HepG2 (cell line): ENCODE measurements at regions not wholly inside any gene's neighbourhood (a gene's known extent, or its start where the extent isn't known, plus 50 kb on each side); places are given as distances from the start of the nearest gene placed in this dataset.

ENCODE experiments used
- ATAC-seq: fragments of 200-7000 bp; cut with Tn5 transposase; 3 replicates; pipeline ENCODE4 v1.9.1; 2020; ENCODE audit warnings: mild to moderate bottlenecking, moderate library complexity
- BruUV-seq: library from RNA; stranded (reverse); fragments of 400-500 nt; replicated peaks from 2 replicates; lab custom pipeline; 2021; lab: Mats Ljungman, UMichigan
- CTCF ChIA-PET: fragments of 300-600 bp; formaldehyde crosslinking; extraction: SDS; loops from one replicate; lab custom pipeline; 2021; ENCODE audit warnings: low total read pairs, inconsistent platforms, low intra/inter-chr PET ratio; lab: Yijun Ruan, JAX
- POLR2A ChIA-PET: fragments of 350-600 bp; sonication (Branson Sonifier 250); formaldehyde crosslinking; loops from one replicate; lab custom pipeline; 2020; ENCODE audit warnings: antibody characterized with exemption, inconsistent platforms; lab: Yijun Ruan, JAX
- DNase-seq: peaks from one replicate; pipeline ENCODE4 v3.0.0-alpha.2; 2015; ENCODE audit warnings: low spot score
- FAIRE-seq: peaks from 3 replicates; lab custom pipeline; 2011; peaks lifted over from hg19 to GRCh38; lab: Jason Lieb, UNC
- H2AFZ ChIP-seq: one replicate; pipeline ENCODE4 v1.6.1; 2011; ENCODE audit warnings: low read length, inconsistent platforms
- H3K27ac ChIP-seq: fragments of 300-600 bp; 3 replicates; pipeline ENCODE4 v1.8.0; 2011; ENCODE audit warnings: mixed run types, mild to moderate bottlenecking, mixed read lengths, low read length, inconsistent platforms; ENCODE audit not compliant: insufficient read depth; ENCODE audit errors: extremely low read length
- H3K27me3 ChIP-seq, 2 experiments: fragments of 200-600 bp in 1 of 2; 2 replicates in 1 of 2; 3 replicates in 1 of 2; pipeline versions ENCODE4 v1.6.0 to v1.8.0; 2011; ENCODE audit warnings: low read length in 2 of 2, mild to moderate bottlenecking in 2 of 2, moderate library complexity in 2 of 2, inconsistent platforms in 1 of 2; ENCODE audit not compliant: insufficient read depth in 2 of 2, control insufficient read depth in 1 of 2
- H3K36me3 ChIP-seq, 2 experiments: fragments of 200-600 bp in 1 of 2; replicated peaks in 1 of 2; 2 replicates in 1 of 2; 3 replicates in 1 of 2; pipeline versions ENCODE4 v1.5.1 to v1.8.0; 2011; ENCODE audit warnings: low read length in 2 of 2, inconsistent platforms in 1 of 2; ENCODE audit not compliant: insufficient read depth in 2 of 2, control insufficient read depth in 1 of 2
- H3K4me1 ChIP-seq: 2 replicates; pipeline ENCODE4 v1.5.1; 2012; ENCODE audit warnings: low read length, inconsistent platforms; ENCODE audit not compliant: insufficient read depth
- H3K4me2 ChIP-seq: 2 replicates; pipeline ENCODE4 v1.6.0; 2011; ENCODE audit warnings: low read depth, low read length, inconsistent platforms
- H3K4me3 ChIP-seq, 3 experiments: fragments of 200-600 bp in 1 of 3; sonication (generic), shearing (Covaris generic) in 1 of 3; replicated peaks in 1 of 3; 2 replicates each; pipeline ENCODE4 v1.5.1; 2011 to 2016; ENCODE audit warnings: low read length in 3 of 3, inconsistent platforms in 2 of 3, low read depth in 2 of 3, mild to moderate bottlenecking in 2 of 3, control low read depth in 1 of 3, mixed read lengths in 1 of 3; ENCODE audit not compliant: insufficient read depth in 1 of 3
- H3K79me2 ChIP-seq: one replicate; pipeline ENCODE4 v1.6.1; 2011; ENCODE audit warnings: low read length, inconsistent platforms; ENCODE audit not compliant: insufficient read depth
- H3K9ac ChIP-seq: 2 replicates; pipeline ENCODE4 v1.6.0; 2011; ENCODE audit warnings: mild to moderate bottlenecking, low read depth, low read length, inconsistent platforms; ENCODE audit not compliant: insufficient read depth
- H3K9me3 ChIP-seq: 2 replicates; pipeline ENCODE4 v1.5.1; 2012; ENCODE audit warnings: mild to moderate bottlenecking, low read length
- H4K20me1 ChIP-seq: 2 replicates; pipeline ENCODE4 v1.6.0; 2011; ENCODE audit warnings: inconsistent platforms, mild to moderate bottlenecking, low read length, moderate library complexity; ENCODE audit not compliant: insufficient read depth
- HNRNPH1 ChIP-seq: fragments of 200-400 bp; formaldehyde crosslinking; optimal IDR thresholded peaks from 2 replicates; pipeline ENCODE3; 2017; ENCODE audit warnings: mild to moderate bottlenecking, low read depth, low read length
- JUND ChIP-seq: sonication (generic); formaldehyde crosslinking; IDR thresholded peaks from 2 replicates; pipeline ENCODE4 v1.8.0; 2022; ENCODE audit warnings: mild to moderate bottlenecking, missing genetic modification reagents
- MTA3 ChIP-seq: sonication (generic); formaldehyde crosslinking; IDR thresholded peaks from 2 replicates; pipeline ENCODE4 v1.4.0; 2020; ENCODE audit warnings: missing genetic modification reagents
- TMF1 ChIP-seq: sonication (generic); formaldehyde crosslinking; IDR thresholded peaks from 2 replicates; pipeline ENCODE4 v1.8.1; 2022; ENCODE audit warnings: low read depth, missing genetic modification reagents
- ZBTB7B ChIP-seq: sonication (generic); formaldehyde crosslinking; IDR thresholded peaks from 2 replicates; pipeline ENCODE4 v1.4.0; 2020; ENCODE audit warnings: missing genetic modification reagents
- ZFX ChIP-seq: sonication (generic); formaldehyde crosslinking; IDR thresholded peaks from 2 replicates; pipeline ENCODE4 v1.4.0; 2020; ENCODE audit warnings: mild to moderate bottlenecking, low read depth, missing genetic modification reagents, moderate library complexity
- ZNF296 ChIP-seq: sonication (generic); formaldehyde crosslinking; conservative IDR thresholded peaks from 2 replicates; pipeline ENCODE4 v1.5.0; 2020; ENCODE audit warnings: mild to moderate bottlenecking, missing genetic modification reagents
- ZNF580 ChIP-seq: IDR thresholded peaks from 2 replicates; pipeline ENCODE4 v1.6.1; 2016; ENCODE audit warnings: low read depth, borderline replicate concordance
- ZNF672 ChIP-seq: sonication (generic); formaldehyde crosslinking; IDR thresholded peaks from 2 replicates; pipeline ENCODE4 v1.8.1; 2022; ENCODE audit warnings: missing genetic modification reagents
- ZNF839 ChIP-seq: sonication (generic); formaldehyde crosslinking; IDR thresholded peaks from 2 replicates; pipeline ENCODE4 v1.4.0; 2020; ENCODE audit warnings: missing genetic modification reagents, mild to moderate bottlenecking, borderline replicate concordance
- ZNF850 ChIP-seq: sonication (generic); formaldehyde crosslinking; conservative IDR thresholded peaks from 2 replicates; pipeline ENCODE4 v1.9.0; 2021; ENCODE audit warnings: mild to moderate bottlenecking, missing genetic modification reagents
- ZXDC ChIP-seq: sonication (generic); formaldehyde crosslinking; IDR thresholded peaks from 2 replicates; pipeline ENCODE4 v1.5.0; 2020; ENCODE audit warnings: mild to moderate bottlenecking, missing genetic modification reagents
- WGBS: methylation state at CpG from one replicate; pipeline ENCODE4 v1.1.6; 2017; ENCODE audit warnings: low lambda C conversion rate; 5-methylcytosine and 5-hydroxymethylcytosine counted together
- in situ Hi-C: cut with HindIII; loops from 2 replicates; pipeline ENCODE4 v1.10.0; 2017; ENCODE audit warnings: low pct_unique_long_range_greater_than_20kb; ENCODE audit not compliant: extremely low pct_ligation_motif_present
- intact Hi-C: fragments of 100-400 bp; cut with micrococcal nuclease; formaldehyde crosslinking; loops from one replicate; pipeline ENCODE4 v1.10.0; 2022; ENCODE audit not compliant: unreplicated experiment
- TF ChIP-seq, protein P1 (sequence below): sonication (generic); formaldehyde crosslinking; IDR thresholded peaks from 2 replicates; pipeline ENCODE4 v1.4.0; 2020; ENCODE audit warnings: mild to moderate bottlenecking, missing genetic modification reagents
- TF ChIP-seq, protein P2 (sequence below): sonication (generic); formaldehyde crosslinking; IDR thresholded peaks from 2 replicates; pipeline ENCODE4 v1.4.0; 2020; ENCODE audit warnings: missing genetic modification reagents

DNA sequence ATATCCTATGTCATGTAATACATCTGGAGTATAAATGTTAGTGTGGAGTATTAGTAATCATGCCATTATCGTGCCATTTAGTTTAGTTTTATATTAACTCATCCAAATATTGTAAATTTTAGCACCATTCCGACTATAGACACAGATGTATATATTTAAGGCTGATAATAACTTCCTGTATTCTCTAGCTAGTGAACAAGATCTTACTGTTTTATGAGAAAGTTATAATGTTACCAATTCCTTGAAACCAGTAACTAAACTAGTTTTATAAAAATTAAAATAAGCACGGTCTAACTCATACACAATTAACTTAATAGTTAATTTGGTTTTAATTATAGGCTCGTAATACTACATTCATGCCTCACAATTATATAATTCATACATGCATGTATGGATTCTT is 808.6 kb downstream of the USP25 start:
- H3K9ac ChIP-seq, result no peak overlapping the region
- no peak overlapping the region for H3K4me2 ChIP-seq
- H2AFZ ChIP-seq, result no peak overlapping the region
- H3K4me3 ChIP-seq, result no peak overlapping the region
- ChIA-PET CTCF (no interaction called here), POLR2A (no interaction called here)
- FAIRE-seq (no peak), DNase-seq (no peak), ATAC-seq (no peak)
- H4K20me1 ChIP-seq, result no peaks in the 10 kb centered on the region
- no peaks in the 10 kb centered on the region for H3K4me1 ChIP-seq
- intact Hi-C loops, result no loop called here
- no TSS peak for BruUV-seq
- H3K79me2 ChIP-seq, result no peaks in the 10 kb centered on the region
- H3K36me3 ChIP-seq, result no peaks in the 10 kb centered on the region
- H3K9me3 ChIP-seq, result no peaks in the 10 kb centered on the region
- no peaks in the 10 kb centered on the region for H3K27me3 ChIP-seq
- 3% methylated on average over 4 of the region's 4 CpGs for WGBS
- TF ChIP-seq ZNF850 (CRISPR knock-in tag), result no peak
- no peak for TF ChIP-seq MTA3
- TF ChIP-seq, protein P1, sequence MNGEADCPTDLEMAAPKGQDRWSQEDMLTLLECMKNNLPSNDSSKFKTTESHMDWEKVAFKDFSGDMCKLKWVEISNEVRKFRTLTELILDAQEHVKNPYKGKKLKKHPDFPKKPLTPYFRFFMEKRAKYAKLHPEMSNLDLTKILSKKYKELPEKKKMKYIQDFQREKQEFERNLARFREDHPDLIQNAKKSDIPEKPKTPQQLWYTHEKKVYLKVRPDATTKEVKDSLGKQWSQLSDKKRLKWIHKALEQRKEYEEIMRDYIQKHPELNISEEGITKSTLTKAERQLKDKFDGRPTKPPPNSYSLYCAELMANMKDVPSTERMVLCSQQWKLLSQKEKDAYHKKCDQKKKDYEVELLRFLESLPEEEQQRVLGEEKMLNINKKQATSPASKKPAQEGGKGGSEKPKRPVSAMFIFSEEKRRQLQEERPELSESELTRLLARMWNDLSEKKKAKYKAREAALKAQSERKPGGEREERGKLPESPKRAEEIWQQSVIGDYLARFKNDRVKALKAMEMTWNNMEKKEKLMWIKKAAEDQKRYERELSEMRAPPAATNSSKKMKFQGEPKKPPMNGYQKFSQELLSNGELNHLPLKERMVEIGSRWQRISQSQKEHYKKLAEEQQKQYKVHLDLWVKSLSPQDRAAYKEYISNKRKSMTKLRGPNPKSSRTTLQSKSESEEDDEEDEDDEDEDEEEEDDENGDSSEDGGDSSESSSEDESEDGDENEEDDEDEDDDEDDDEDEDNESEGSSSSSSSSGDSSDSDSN (CRISPR knock-in tag), result no peak
- TF ChIP-seq ZNF672 (CRISPR knock-in tag), result no peak
- TF ChIP-seq ZFX (CRISPR knock-in tag), result no peak
- no peak for TF ChIP-seq ZXDC (CRISPR knock-in tag)
- no peak for TF ChIP-seq ZNF839 (CRISPR knock-in tag)
- no peak for TF ChIP-seq JUND (CRISPR knock-in tag)
- TF ChIP-seq, protein P2, sequence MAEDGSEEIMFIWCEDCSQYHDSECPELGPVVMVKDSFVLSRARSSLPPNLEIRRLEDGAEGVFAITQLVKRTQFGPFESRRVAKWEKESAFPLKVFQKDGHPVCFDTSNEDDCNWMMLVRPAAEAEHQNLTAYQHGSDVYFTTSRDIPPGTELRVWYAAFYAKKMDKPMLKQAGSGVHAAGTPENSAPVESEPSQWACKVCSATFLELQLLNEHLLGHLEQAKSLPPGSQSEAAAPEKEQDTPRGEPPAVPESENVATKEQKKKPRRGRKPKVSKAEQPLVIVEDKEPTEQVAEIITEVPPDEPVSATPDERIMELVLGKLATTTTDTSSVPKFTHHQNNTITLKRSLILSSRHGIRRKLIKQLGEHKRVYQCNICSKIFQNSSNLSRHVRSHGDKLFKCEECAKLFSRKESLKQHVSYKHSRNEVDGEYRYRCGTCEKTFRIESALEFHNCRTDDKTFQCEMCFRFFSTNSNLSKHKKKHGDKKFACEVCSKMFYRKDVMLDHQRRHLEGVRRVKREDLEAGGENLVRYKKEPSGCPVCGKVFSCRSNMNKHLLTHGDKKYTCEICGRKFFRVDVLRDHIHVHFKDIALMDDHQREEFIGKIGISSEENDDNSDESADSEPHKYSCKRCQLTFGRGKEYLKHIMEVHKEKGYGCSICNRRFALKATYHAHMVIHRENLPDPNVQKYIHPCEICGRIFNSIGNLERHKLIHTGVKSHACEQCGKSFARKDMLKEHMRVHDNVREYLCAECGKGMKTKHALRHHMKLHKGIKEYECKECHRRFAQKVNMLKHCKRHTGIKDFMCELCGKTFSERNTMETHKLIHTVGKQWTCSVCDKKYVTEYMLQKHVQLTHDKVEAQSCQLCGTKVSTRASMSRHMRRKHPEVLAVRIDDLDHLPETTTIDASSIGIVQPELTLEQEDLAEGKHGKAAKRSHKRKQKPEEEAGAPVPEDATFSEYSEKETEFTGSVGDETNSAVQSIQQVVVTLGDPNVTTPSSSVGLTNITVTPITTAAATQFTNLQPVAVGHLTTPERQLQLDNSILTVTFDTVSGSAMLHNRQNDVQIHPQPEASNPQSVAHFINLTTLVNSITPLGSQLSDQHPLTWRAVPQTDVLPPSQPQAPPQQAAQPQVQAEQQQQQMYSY (CRISPR knock-in tag), result no peak
- no peak for TF ChIP-seq HNRNPH1
- no peak for TF ChIP-seq ZBTB7B (CRISPR knock-in tag)
- no peak for TF ChIP-seq ZNF296
- no peak for TF ChIP-seq TMF1 (CRISPR knock-in tag)
- no peak for TF ChIP-seq ZNF580 (CRISPR knock-in tag)
- H3K27ac ChIP-seq, result no peak overlapping the region
- in situ Hi-C loops, result no loop called here
